NB4 (cell line): ENCODE measurements at regions not wholly inside any gene's neighbourhood (a gene's known extent, or its start where the extent isn't known, plus 50 kb on each side); places are given as distances from the start of the nearest gene placed in this dataset.

Experiments used
- CTCF ChIP-seq: IDR thresholded peaks from one replicate; pipeline ENCODE4 v1.5.1; 2012; ENCODE audit warnings: low read depth, low read length
- MAX ChIP-seq: IDR thresholded peaks from 2 replicates; pipeline ENCODE4 v1.6.1; 2011; ENCODE audit warnings: low read depth, low read length
- MYC ChIP-seq: IDR thresholded peaks from 2 replicates; pipeline ENCODE4 v1.6.1; 2011; ENCODE audit warnings: low read depth, low read length
- POLR2A ChIP-seq: IDR thresholded peaks from 2 replicates; pipeline ENCODE4 v1.6.1; 2011; ENCODE audit warnings: mild to moderate bottlenecking; ENCODE audit not compliant: insufficient read length; ENCODE audit errors: extremely low read depth

- TF ChIP-seq CTCF (no peak), MAX (no peak), POLR2A (no peak), MYC (no peak)
These were observed 119.1 kb downstream of the AQP4 start for GRCh38 chr18:26746398-26746797.
